HFFc6 (cell line): ENCODE measurements at regions not wholly inside any gene's neighbourhood (a gene's known extent, or its start where the extent isn't known, plus 50 kb on each side); places are given as distances from the start of the nearest gene placed in this dataset.

Experiments used
- DNase-seq: peaks from one replicate; pipeline ENCODE4 v3.0.0-alpha.2; 2018
- H3K27ac Mint-ChIP-seq: 2 replicates; pipeline ENCODE4 v1.8.0; 2020; ENCODE audit warnings: mild to moderate bottlenecking, mixed read lengths
- H3K27me3 Mint-ChIP-seq: 2 replicates; pipeline ENCODE4 v1.8.0; 2021; ENCODE audit warnings: mild to moderate bottlenecking, moderate library complexity, mixed read lengths; ENCODE audit not compliant: insufficient read depth
- H3K36me3 Mint-ChIP-seq: 2 replicates; pipeline ENCODE4 v1.8.0; 2021; ENCODE audit warnings: low read depth, mixed read lengths
- H3K4me1 Mint-ChIP-seq: 2 replicates; pipeline ENCODE4 v1.8.0; 2020; ENCODE audit warnings: low read depth, mixed read lengths
- H3K4me3 Mint-ChIP-seq: 2 replicates; pipeline ENCODE4 v1.8.0; 2020; ENCODE audit warnings: mild to moderate bottlenecking, moderate library complexity, mixed read lengths
- H3K9me3 Mint-ChIP-seq: 2 replicates; pipeline ENCODE4 v1.8.0; 2020; ENCODE audit warnings: mild to moderate bottlenecking, mixed read lengths
- CTCF ChIP-seq: fragments of 200-600 bp; sonication (generic); IDR thresholded peaks from 2 replicates; pipeline ENCODE4 v1.5.0; 2021; ENCODE audit warnings: antibody characterized with exemption, mild to moderate bottlenecking

GRCh38 chr22:27401321-27401720 is 400.2 kb downstream of the MN1 start:
- peaks cover 5% of the 10 kb centered on the region for H3K4me1 Mint-ChIP-seq

GRCh38 chr22:27404441-27404840 is 397.1 kb downstream of the MN1 start:
- peaks cover 5% of the 10 kb centered on the region for H3K4me1 Mint-ChIP-seq
- no peaks in the 10 kb centered on the region for H3K36me3 Mint-ChIP-seq
- TF ChIP-seq CTCF = no peak
- DNase-seq = no peak
- H3K4me3 Mint-ChIP-seq = no peak overlapping the region
- no peak overlapping the region for H3K27ac Mint-ChIP-seq
- peaks cover 12% of the 10 kb centered on the region for H3K27me3 Mint-ChIP-seq
- H3K9me3 Mint-ChIP-seq = no peaks in the 10 kb centered on the region; the same call in 1 of the 2 replicates

More at GRCh38 chr22:27401321-27401720, 400.2 kb downstream of the MN1 start:
- Mint-ChIP-seq H3K36me3 (no peaks in the 10 kb centered on the region), H3K27me3 (peaks cover 26% of the 10 kb centered on the region), H3K4me3 (no peak overlapping the region), H3K9me3 (no peaks in the 10 kb centered on the region; the same call in 1 of the 2 replicates), H3K27ac (no peak overlapping the region)
- DNase-seq = peak; percentile 38
- TF ChIP-seq CTCF = no peak

GRCh38 chr22:27405672-27406388 is 395.7 kb downstream of the MN1 start:
- H3K4me3 Mint-ChIP-seq = no peak overlapping the region
- H3K9me3 Mint-ChIP-seq = no peaks in the 10 kb centered on the region; the same call in 1 of the 2 replicates

GRCh38 chr22:27406389-27406861 is 395.1 kb downstream of the MN1 start:
- H3K4me1 Mint-ChIP-seq = peaks cover 5% of the 10 kb centered on the region
- TF ChIP-seq CTCF = no peak
- peaks cover 12% of the 10 kb centered on the region for H3K27me3 Mint-ChIP-seq
- no peaks in the 10 kb centered on the region; the same call in 1 of the 2 replicates for H3K9me3 Mint-ChIP-seq
- no peak for DNase-seq
- H3K4me3 Mint-ChIP-seq = no peak overlapping the region
- H3K36me3 Mint-ChIP-seq = no peaks in the 10 kb centered on the region
- H3K27ac Mint-ChIP-seq = no peak overlapping the region

More at GRCh38 chr22:27405672-27406388, 395.7 kb downstream of the MN1 start:
- Mint-ChIP-seq H3K27ac (no peak overlapping the region), H3K27me3 (peaks cover 12% of the 10 kb centered on the region), H3K4me1 (peaks cover 5% of the 10 kb centered on the region), H3K36me3 (no peaks in the 10 kb centered on the region)
- peak; percentile 94 for TF ChIP-seq CTCF
- DNase-seq = peak; percentile 4

- H3K36me3 Mint-ChIP-seq = no peaks in the 10 kb centered on the region
- no peak overlapping the region for H3K27ac Mint-ChIP-seq
- H3K4me1 Mint-ChIP-seq = peaks cover 5% of the 10 kb centered on the region
- TF ChIP-seq CTCF = no peak
- H3K4me3 Mint-ChIP-seq = no peak overlapping the region
- DNase-seq = no peak
- H3K27me3 Mint-ChIP-seq = peaks cover 15% of the 10 kb centered on the region
- no peaks in the 10 kb centered on the region; the same call in 1 of the 2 replicates for H3K9me3 Mint-ChIP-seq
These were observed 394.1 kb downstream of the MN1 start for GRCh38 chr22:27407369-27407985.
